NCI-H128 (cell line): ENCODE measurements at regions not wholly inside any gene's neighbourhood (a gene's known extent, or its start where the extent isn't known, plus 50 kb on each side); places are given as distances from the start of the nearest gene placed in this dataset.
A peak's percentile ranks its signal among the peaks of the same experiment; 100 is the strongest.
"Not testable (repeated sequence)": the region's sequence is repeated elsewhere in the genome, so short reads cannot be mapped to it uniquely, and the experiment has no call there.

Experiments used
- DNase-seq: peaks from one replicate; lab custom pipeline; 2025; ENCODE audit not compliant: unreplicated experiment; lab: John Stamatoyannopoulos, UW

GRCh38 chr17:53765609-53766008 lies 57.1 kb upstream of the KIF2B start:
- DNase-seq, result no peak

- no peak for DNase-seq
Measured at GRCh38 chr17:53765129-53765528, 57.6 kb upstream of the KIF2B start.

GRCh38 chr17:53757559-53757958 lies 65.2 kb upstream of the KIF2B start:
- no peak for DNase-seq

GRCh38 chr17:53757116-53757515 lies 65.6 kb upstream of the KIF2B start:
- DNase-seq, result not testable (repeated sequence)

- no peak for DNase-seq
Measured at GRCh38 chr17:53749178-53749577, 73.5 kb upstream of the KIF2B start.

GRCh38 chr17:53748159-53748820 lies 74.4 kb upstream of the KIF2B start:
- not testable (repeated sequence) for DNase-seq

GRCh38 chr17:53740312-53740711 lies 82.4 kb upstream of the KIF2B start:
- DNase-seq, result no peak

GRCh38 chr17:53736516-53737240 lies 86.0 kb upstream of the KIF2B start:
- peak; percentile 36 for DNase-seq

GRCh38 chr17:53724726-53725125 lies 98.0 kb upstream of the KIF2B start:
- DNase-seq, result no peak

- DNase-seq, result no peak
Measured at GRCh38 chr17:53722407-53722806, 100.3 kb upstream of the KIF2B start.

- no peak for DNase-seq
Measured at GRCh38 chr17:53721101-53721500, 101.6 kb upstream of the KIF2B start.

GRCh38 chr17:53719229-53719628 lies 103.5 kb upstream of the KIF2B start:
- DNase-seq, result no peak

GRCh38 chr17:53707566-53707965 lies 115.2 kb upstream of the KIF2B start:
- DNase-seq, result no peak

- no peak for DNase-seq
Measured at GRCh38 chr17:53696286-53696685, 126.4 kb upstream of the KIF2B start.

GRCh38 chr17:53687324-53687723 lies 135.4 kb upstream of the KIF2B start:
- DNase-seq, result no peak

- DNase-seq, result no peak
Measured at GRCh38 chr17:53680745-53681144, 142.0 kb upstream of the KIF2B start.

GRCh38 chr17:53668854-53669253 lies 153.9 kb upstream of the KIF2B start:
- no peak for DNase-seq

- DNase-seq, result no peak
Measured at GRCh38 chr17:53662608-53663007, 160.1 kb upstream of the KIF2B start.

GRCh38 chr17:53659181-53659580 lies 163.5 kb upstream of the KIF2B start:
- DNase-seq, result no peak

- no peak for DNase-seq
Measured at GRCh38 chr17:53655591-53655990, 167.1 kb upstream of the KIF2B start.

GRCh38 chr17:53649201-53649600 lies 173.5 kb upstream of the KIF2B start:
- no peak for DNase-seq

GRCh38 chr17:53646835-53647234 lies 175.9 kb upstream of the KIF2B start:
- DNase-seq, result no peak

GRCh38 chr17:53640808-53641207 lies 181.9 kb upstream of the KIF2B start:
- no peak for DNase-seq
